Activated T-cell treated with anti-CD3 and anti-CD28 coated beads, Interleukin-2, amount 50 U/mL, for 1 hour (primary cell): ENCODE measurements at regions not wholly inside any gene's neighbourhood (a gene's known extent, or its start where the extent isn't known, plus 50 kb on each side); places are given as distances from the start of the nearest gene placed in this dataset.
"Not testable (repeated sequence)": the region's sequence is repeated elsewhere in the genome, so short reads cannot be mapped to it uniquely, and the experiment has no call there.

Experiments used
- DNase-seq: peaks from one replicate; pipeline ENCODE4 v3.0.0-alpha.2; 2020

GRCh38 chr1:212495766-212496494, 63.2 kb downstream of the NENF start:
- no peak for DNase-seq

DNA sequence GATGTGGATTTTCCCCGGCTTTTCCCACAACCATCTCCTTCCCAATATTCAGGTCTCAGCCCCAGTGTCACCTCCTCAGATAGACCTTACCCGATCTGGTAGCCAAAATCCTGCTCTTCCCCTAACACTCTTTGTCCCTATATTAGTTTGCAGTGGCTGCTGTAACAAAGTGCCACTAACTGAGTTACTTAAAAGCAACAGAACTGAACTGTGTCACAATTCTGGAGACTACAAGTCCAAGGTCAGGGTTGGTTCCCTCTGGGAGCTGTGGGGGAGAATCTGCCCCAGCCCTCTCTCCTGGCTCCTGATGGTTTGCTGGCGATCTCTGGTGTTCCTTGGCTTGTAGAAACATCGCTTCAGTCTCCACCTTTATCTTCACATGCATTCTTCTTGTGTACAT, 64.0 kb downstream of the NENF start:
- DNase-seq: no peak

GRCh38 chr1:212497553-212497952, 64.8 kb downstream of the NENF start:
- DNase-seq: no peak

DNA sequence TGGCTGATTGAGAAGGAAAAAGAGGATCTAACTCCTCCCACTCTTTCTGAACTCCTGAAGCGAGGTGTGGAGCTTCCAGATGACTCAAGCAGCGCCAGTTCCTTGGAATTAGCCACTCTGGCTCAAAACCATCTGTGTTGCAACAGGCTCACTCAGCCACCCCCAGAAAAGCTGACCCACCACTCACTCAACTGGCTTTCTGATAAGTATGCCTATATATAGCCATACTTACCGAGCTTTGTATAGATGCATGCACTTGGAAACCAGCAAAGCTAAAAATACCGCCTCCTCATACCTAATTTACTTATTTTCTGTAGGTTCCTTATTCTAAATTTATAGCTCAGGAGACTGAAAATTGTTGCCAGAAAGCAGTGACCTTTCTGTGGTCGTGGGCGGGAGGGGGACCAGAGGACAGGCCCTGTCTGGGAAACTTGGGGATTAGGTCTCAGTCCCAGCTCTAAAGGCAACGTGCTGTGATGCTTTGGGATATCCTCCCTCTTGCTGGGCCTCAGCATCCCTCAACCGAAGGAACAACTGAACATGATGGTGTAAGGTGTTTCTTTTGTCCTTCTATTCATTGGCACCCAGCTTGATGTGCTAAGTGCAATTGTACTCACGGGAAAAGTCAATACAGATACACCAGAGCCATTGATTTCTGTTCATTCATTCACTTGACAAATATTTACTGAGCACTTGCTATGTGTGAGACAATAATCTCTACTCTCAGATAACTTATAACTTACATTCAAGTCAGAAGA, 65.7 kb downstream of the NENF start:
- DNase-seq: no peak

DNA sequence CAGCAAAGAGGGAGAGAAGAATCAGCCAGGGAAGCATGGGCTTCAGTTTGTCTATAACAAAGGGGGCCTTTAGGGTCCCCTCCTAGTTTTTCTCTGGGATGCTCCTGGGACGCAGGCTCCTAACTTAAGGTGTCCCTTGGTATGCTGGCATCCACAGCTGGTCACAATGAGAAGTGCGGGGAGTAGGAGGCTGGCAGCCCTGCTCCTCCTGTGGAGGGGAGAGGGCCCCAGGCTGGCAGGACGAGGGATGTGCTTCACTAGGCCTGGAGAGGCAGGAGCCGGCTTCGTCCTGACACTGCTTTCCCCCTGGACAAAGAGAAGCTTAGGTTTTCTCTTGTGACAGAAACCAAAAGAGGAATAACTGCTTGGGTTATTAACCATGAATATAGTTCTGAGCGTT, 67.6 kb downstream of the NENF start:
- no peak for DNase-seq

DNA sequence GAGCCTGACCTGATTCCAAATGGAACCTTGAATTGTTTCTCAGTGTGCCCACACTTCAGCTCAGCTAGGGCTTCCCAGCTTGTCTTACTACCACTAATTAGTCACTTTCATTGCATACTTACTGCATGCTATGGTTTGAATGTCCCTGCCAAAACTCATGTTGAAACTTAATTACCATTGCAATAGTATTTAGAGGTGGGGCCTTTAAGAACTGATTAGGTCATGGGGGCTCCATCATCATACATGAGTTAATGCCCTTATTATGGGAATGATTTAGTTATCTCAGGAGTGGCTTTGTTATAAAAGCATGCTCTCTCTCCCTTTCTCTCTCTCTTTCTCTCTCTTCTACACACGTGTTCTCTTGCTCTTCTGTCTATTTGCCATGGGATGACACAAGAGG, 68.3 kb downstream of the NENF start:
- no peak for DNase-seq

DNA sequence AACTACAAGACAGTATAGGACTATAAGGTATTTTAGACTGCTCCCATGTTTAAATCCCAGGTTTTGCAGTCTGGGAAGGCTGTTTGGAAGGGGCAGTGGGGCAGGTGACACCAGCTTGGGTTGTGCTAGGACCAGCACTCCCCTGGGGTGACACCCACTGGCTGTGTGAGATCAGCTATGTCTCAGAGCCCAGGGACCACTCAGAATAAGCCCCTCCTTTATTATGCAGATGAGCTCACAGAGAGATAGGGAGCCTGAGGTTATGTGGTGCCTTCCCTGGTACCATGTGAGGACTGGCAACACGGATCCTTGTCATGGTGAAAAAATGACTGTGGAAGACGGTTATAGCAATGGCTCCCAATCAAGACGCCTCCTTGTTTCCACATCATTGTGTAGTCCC, 71.0 kb downstream of the NENF start:
- DNase-seq: no peak

DNA sequence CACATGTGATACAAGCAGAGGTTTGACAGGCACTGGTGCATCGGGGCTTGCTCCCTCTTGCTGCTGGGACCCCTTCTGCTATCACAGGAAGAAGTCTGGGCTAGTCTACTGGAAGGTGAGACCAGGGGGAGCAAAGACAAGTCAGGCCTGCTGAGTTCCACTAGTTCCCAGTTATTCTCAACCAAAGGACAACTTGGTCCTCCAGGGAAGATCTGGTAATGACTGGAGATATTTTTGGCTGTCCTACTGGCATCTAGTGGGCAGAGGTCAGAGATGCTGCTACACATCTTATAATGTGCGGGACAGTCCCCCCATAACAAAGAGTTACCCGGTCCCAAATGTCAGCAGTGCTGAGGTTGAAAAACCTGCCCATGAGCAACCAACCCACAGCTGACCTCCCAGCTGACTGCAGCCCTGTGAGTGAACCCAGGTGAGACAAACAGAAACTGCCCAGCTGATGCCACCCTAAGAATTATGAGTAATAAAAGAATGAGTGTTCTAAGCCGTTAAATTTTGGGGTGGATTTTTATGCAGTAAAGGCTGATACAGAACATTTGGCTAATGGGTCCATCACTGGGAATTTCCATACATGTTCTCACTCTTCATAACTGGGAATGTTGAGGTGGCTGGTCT, 71.6 kb downstream of the NENF start:
- DNase-seq: no peak

- no peak for DNase-seq
Observed at GRCh38 chr1:212506666-212507065, 73.9 kb downstream of the NENF start.

- DNase-seq: no peak
Observed at GRCh38 chr1:212507369-212507768, 74.6 kb downstream of the NENF start.

DNA sequence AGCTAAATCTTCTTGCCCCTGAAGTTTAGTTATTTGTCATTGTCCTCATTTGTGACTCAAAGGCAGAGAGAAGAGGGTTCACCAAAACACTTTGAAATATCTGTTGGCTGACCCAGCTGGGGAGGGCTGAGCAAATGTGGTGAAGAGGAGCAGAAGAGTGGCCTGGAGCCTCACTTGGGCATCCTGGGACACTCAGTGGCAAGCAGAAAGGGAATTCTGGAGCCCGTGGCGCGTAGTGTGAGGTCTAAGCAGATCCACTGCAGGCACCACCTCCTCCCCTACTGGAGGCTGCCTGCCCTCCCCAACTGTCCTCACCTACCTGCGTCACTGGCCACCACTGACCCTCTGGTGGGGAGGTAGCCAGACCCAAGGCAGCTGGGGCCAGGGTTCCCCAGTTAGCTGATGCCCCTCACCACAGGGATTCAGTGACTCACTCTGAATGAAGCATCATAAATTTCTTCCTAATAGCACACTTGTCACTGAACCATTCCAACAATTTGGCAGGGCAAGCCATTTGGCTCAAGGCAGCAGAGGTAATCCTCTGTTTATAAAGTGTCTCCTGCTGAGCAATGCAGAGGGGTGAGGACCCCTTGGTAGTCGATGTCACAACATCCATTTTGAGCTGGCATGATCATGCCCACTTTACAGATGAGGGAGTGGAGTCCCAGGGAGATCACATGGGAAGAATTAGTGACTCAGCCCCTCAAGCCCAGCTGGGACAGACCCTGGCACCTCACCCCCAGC, 80.3 kb downstream of the NENF start:
- DNase-seq: no peak

DNA sequence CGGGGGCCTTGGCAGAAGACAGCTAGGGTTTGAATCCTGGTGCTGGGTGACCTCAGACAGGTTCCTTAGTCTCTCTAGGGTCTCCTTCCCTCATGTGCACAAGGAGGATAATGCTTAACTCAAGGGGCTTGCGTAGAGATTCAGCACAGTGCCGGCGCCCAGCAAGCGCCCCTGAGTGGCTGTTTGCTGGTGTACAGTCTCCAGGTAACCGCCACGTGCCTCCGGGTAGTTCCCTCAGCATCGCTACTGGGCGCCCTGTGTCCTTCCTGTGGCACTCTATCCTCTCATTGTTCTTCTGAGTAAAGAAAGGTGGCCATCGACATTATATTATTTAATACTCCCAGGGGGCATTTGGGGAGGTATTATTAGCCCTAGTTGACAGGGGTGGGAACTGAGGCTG, 80.9 kb downstream of the NENF start:
- no peak for DNase-seq

DNA sequence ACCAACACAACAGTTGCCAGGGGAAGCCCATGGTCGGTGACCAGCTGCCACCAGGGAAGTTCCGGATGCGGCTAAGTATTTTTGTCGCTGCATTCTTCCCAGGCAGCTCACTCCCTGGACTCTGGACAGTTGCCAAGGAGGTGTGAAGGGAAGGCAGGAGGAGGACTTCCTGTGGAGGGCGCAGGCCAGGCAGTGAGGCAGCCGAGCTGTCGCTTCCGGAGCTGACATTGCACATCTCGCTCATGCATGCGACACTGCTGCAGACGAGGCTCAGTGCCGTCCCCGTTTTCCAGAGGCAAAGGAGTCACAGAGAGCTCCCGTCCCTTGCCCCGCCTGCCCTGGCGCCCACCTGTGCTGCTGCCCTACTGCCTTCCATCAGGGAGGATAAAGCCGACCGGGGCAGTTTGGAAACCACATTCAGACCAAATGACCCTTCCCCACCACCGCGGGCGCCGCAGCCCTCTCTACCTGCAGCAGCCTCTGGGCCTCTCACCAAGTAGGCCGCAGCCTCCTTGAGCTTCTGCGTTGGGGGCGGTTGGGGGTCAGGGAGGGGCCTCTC, 81.4 kb downstream of the NENF start:
- no peak for DNase-seq

GRCh38 chr1:212514782-212515181, 82.1 kb downstream of the NENF start:
- DNase-seq: no peak

DNA sequence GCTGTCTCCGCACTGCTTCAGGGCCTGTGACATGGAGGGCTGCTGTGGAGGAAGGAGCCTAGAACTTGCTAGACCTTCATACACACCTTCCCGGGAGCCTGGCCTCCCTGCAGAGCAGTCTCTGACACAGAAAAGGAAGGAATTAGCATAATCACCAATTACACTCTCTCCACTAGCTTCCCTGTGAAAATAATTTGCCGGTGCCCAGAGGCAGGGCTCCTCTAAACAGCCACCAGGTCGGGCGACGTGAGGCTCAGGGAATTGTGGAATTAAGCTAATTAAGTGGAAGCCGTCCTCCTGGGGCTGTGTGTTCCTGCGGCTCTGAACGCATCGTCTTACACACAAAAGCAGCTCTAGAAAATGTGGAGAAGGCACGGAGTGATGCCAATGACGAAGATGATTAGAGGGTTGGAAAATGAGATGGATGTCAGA, 82.6 kb downstream of the NENF start:
- DNase-seq: no peak

GRCh38 chr1:212516012-212516411, 83.3 kb downstream of the NENF start:
- DNase-seq: not testable (repeated sequence)

DNA sequence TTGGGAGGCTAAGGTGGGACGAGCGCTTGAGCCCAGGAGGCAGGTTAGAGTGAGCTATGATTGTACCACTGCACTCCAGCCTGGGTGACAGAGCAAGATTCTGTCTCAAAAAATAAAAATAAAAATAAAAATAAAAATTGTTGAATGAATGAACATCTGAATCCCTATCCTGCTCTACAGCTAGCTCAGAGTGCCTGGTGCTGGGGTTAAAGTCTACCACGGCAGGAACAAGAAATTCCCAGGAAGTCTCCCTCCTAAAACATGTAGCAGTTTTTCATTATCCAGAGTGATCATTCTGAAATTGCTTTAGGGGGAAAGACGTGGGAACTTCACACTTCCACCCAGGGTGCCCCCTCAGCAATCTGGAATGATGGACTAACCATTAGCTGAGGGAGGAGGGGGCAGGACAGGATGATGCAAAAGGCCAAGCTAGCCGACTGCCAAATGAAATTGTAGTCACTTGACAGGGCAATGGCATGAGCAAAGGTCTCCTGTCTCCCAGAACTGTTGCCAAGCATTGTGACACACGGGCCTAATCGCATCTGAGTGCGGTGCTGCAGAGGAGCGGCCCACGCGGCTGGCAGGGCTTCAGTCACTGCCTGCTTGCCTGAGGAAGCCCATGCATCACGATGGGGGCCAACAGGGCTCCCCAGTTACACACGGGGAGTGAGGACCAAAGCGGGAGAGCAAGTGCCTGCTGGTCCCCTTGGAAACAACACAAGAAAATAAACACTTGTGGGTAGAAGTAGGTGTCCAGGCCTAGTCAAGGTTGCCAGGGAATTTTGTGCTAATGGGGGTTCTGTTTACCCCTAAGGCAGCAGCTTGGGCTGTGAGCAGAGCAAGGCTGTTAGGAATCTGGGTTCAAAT, 85.7 kb downstream of the NENF start:
- DNase-seq: no peak

GRCh38 chr1:212519131-212519530, 86.4 kb downstream of the NENF start:
- DNase-seq: no peak

- no peak for DNase-seq
Observed at GRCh38 chr1:212520299-212520698, 87.6 kb downstream of the NENF start.

- DNase-seq: no peak
Observed at GRCh38 chr1:212520746-212521145, 87.8 kb upstream of the ATF3 start.

- DNase-seq: no peak
Observed at GRCh38 chr1:212525479-212526110, 83.0 kb upstream of the ATF3 start.

GRCh38 chr1:212526111-212526491, 82.5 kb upstream of the ATF3 start:
- DNase-seq: no peak
